NCI-H2171 treated with DMSO at 0.1 percent for 48 hours (cell line): ENCODE measurements at regions not wholly inside any gene's neighbourhood (a gene's known extent, or its start where the extent isn't known, plus 50 kb on each side); places are given as distances from the start of the nearest gene placed in this dataset.
A peak's percentile ranks its signal among the peaks of the same experiment; 100 is the strongest.

Experiments
- DNase-seq: peaks from one replicate; lab custom pipeline; 2025; lab: John Stamatoyannopoulos, UW

DNA sequence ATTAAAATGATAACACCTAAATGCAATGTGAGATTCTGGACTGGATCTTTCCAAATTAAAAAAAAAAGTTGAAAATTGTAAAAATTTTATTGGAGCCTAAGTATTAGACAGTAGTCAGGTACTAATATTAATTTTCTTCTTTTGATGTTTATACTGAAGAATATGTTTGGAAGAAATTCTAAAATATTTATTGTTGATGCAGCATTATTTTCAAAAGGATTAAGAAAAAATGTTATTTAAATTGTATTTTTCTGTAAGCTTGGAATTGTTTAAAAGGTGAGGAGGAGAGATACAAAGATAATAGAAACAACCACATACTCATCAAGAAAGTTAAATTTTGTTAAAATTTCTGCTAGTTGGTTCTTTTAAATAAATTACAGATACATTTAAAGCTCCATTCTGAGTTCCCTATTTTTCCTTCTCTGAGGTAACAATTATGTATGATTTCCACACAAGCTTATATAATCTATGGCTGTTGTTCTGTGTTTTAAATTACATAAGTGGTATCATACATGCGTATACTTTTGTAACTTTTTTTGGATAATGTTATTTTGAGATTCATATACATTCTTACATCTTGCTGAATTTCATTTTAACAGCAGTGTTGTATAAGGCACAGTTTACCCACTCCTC, 180.3 kb upstream of the RGS18 start:
- DNase-seq, result no peak

GRCh38 chr1:191984856-191985255, 173.4 kb upstream of the RGS18 start:
- DNase-seq, result no peak

- no peak for DNase-seq
Observed at GRCh38 chr1:191992118-191992517, 166.1 kb upstream of the RGS18 start.

DNA sequence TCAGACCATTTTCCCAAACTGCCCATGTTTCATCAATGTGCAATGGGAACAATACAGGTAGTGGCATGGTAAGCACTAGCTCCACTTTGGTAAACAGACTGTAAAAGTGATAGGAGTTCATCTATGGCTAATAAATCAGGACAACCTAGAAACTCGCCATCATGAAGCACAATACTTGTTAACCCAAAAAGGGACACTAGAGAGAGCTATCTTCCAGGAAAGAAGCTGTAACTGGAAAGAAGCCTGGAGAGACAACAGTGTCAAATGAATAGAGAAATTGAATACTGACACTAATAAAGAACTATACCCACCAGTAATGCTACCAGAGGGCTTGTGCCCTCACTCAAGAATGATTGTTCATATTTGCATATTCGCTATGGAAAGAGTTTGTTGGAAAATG, 164.7 kb upstream of the RGS18 start:
- DNase-seq, result no peak

GRCh38 chr1:192002063-192002462, 156.2 kb upstream of the RGS18 start:
- DNase-seq, result no peak

GRCh38 chr1:192003295-192004077, 154.8 kb upstream of the RGS18 start:
- DNase-seq, result no peak

GRCh38 chr1:192005976-192006375, 152.3 kb upstream of the RGS18 start:
- DNase-seq, result no peak

DNA sequence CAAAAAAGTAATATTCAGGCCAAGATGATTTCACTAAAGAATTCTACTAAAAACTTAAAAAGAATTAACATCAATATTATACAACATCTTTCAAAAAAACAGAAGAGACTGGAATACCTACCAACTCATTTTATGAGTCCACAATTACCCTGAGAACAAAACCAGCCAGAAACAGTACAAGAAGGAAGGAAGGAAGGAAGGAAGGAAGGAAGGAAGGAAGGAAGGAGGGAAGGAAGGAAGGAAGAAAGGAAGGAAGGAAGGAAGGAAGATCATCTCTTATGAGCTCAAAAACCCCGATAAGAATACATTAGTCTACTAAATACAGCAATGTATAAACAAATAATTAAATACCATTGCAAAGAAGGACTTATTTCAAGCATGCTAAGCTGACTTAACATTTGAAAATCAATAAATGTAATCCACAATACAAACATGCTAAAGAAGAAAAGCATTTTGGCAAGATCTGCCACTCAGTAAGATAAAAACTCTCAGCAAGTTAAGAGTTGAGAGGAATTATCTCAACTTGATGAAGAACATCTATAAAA, 149.9 kb upstream of the RGS18 start:
- no peak for DNase-seq

DNA sequence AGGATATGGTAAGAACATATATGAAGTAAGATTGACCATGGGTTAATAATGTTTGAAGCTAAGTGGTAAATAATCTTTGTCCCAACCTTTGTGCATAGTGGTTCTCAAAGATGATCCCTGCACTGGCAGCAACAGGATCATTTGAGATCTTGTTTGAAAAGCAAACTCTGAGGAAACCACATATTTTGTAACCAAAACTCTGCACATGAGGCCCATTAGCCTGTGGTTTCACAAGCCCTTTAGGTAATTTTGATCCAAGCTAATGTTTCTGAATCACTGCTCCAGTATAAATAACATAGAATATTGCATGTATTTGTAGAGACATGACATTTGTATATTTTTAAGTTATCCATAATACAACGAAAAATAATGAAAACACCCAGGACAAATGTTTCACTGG, 147.9 kb upstream of the RGS18 start:
- no peak for DNase-seq

GRCh38 chr1:192011525-192011924, 146.7 kb upstream of the RGS18 start:
- no peak for DNase-seq

DNA sequence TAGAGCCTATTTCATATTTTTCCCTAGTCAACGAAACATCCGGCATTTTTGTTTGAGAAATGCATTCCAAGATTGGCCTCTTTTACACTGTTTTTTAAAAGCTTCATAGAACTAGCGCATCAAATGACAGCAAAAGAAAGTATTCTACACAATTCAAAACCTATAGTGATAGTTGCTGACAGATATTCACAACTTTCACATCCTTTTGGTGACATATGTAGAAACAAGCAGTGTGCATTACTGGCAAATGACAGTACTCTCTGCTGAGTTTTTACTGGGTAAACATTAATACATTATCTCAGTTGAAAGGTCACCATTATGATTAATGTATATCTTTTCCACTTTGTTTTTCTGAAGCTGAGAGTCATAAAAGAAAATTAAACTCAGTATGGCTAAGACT, 135.4 kb upstream of the RGS18 start:
- no peak for DNase-seq

- DNase-seq, result no peak
Observed at GRCh38 chr1:192024881-192025280, 133.4 kb upstream of the RGS18 start.

DNA sequence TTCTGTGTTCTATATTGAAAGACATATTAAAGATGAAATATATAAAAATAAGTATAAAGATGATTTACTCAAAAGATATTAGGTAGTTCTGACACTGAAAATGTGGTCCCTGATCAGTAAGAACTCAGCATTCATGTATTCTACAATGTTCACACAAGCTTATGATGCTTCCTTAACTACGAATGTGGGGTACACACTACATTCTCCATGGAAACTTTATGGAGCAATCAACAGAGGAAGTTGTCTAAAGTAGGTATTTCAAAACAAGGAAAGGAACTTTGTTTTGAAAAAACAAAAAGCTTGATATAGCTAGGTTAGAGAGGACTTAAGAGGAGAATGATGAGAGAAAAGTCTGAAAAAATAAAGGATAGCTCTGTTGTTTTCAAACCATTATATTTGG, 119.7 kb upstream of the RGS18 start:
- no peak for DNase-seq

DNA sequence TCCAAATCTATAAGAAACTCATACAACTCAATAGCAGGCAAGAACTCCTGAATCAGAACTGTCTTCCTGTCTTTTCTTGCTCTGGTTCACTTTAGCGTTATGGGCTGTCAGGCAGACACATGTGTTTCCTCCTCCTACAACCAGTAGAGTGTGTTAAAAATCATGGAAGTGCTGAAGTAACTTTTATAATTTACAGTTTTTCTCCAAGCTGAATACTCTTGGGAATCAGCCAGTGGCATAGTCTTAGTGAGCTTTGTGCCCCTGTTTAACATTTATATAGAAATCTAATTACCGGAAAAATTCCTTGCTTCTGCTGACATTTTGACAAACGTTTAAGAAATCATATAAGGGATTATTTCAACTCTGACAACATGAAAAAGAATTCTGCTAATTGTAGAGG, 113.1 kb upstream of the RGS18 start:
- DNase-seq, result no peak

- no peak for DNase-seq
Observed at GRCh38 chr1:192053531-192053971, 104.7 kb upstream of the RGS18 start.

DNA sequence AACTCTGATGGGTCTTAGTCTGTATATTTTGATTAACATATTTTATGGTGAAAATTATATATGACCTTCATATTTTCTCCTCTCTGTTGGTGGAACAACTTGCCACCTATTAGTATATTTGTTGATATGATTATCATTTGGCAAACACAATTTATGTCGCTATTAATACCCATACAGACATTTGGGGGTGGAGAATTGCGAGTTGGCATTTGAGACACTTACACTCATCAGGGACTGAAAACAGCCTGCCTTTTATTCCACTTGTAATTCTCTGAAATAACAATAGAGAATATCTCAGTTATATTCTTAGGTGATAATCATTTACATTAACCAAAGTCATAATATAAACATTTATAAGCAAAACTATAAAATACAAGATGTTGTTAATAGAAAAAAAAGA, 100.5 kb upstream of the RGS18 start:
- no peak for DNase-seq

DNA sequence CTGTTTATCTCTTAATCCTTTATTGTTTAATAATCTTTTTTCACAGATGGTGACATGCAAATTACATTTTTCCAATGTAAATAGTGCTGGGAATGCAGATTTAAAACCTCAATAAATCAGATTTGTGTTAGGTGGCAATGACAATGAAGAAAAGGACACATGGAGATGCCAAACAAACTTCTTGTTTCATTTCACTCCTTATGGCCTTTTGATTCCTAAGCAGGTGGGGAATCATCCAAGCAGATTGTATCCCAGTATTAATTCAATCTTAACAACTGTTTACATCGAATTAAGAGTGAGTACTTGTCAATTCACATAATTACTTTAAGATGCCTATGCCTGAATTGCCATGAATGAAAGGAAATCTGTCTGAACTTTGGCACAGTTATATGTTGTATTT, 98.9 kb upstream of the RGS18 start:
- DNase-seq, result peak; percentile 35

DNA sequence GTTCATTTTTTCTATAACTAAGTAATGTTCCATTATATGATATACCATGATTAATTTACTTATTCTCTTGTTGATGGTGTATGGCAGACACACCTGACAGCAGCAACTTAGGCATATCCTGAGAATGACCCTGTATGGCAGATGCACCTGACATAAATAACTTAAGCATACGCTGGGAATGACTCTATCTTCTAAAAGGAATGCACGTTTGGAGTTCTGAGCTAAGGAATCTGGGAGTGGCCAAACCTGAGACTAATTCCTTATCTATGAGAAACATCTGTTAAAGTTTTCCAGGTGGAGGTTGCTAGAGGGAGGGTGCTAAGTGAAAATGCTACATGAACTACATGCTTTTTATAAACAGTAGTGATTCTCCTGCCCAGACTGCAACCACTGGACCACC, 96.7 kb upstream of the RGS18 start:
- DNase-seq, result no peak

DNA sequence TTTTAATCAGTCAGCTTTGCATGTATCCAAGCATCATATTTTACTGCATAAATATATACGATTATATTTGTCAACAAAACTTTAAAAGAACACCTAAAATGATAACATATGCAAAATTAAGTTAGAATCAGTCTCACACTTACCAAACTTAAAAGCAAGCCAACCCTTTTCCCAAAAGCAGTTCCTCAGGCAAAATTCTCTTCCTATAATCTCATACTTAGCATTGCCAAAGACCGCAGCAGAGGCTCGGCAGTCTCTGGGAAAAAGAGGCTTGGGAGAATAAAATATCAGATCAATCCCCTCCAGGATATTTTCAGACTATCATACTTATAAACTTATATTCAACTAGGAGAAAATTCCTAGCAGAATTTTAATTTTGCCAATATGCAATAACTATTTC, 93.2 kb upstream of the RGS18 start:
- DNase-seq, result no peak

DNA sequence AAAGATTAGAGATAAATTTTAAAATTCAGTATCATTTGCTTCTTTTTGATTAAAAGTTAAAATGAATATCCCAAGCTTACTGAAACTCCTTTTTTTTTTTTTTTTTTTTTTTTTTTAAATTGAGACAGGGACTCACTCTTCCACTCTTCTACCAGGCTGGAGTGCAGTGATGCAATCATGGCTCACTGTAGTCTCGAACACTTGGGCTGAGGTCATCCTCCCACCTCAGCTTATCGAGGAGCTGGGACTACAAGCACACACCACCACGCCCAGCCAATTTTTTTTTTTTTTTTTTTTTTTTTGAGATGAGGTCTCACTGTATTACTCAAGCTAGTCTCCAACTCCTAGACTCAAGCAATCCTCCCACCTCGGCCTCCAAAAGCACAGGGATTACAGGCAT, 92.1 kb upstream of the RGS18 start:
- DNase-seq, result no peak

- no peak for DNase-seq
Observed at GRCh38 chr1:192067360-192067759, 90.9 kb upstream of the RGS18 start.

DNA sequence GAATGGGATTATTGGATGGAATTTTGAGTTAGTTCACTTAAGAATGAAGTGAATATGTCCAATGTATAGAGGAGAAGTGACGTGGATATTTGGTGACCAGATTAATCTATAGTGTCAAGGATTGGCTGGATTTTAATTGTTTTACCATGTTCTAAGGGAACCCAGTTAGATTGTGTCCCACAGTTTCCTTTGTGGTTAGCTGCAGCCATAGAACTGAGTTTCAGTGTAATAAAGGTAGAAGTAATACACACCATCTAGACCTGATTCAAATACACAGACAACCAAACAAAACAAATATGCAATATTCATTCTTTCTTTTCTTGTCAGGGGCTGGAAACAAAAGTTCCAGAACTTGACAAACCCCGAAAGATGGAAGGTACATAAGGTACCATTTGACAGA, 88.0 kb upstream of the RGS18 start:
- no peak for DNase-seq

- no peak for DNase-seq
Observed at GRCh38 chr1:192080684-192081083, 77.6 kb upstream of the RGS18 start.

DNA sequence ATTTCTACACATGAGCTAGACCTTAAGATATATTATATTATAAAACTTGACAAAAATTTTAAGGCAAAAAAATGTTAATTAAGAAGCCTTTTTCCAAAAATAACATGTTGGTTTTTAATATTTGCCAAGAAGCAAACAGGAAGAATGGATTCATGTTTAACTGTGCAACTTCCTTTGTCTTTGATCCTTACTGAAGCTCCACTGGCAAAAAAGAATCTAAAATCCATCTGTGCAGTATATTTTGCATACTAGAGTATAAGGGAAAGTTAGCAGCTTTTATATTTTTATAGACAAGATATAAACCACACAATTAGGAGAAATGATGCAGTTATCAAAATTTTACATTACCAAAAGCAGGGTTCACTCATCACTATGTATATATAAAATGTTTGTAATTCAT, 76.9 kb upstream of the RGS18 start:
- DNase-seq, result no peak
